ENCODE measurements at regions not wholly inside any gene's neighbourhood (a gene's known extent, or its start where the extent isn't known, plus 50 kb on each side); places are given as distances from the start of the nearest gene placed in this dataset.
"Not testable (repeated sequence)": the region's sequence is repeated elsewhere in the genome, so short reads cannot be mapped to it uniquely, and the experiment has no call there.

- no peak for DNase-seq
Measured at GRCh38 chr2:41180387-41180786, 728.5 kb upstream of the SLC8A1 start.

GRCh38 chr2:41182961-41183360, 731.1 kb upstream of the SLC8A1 start:
- DNase-seq: no peak

- DNase-seq: no peak
Measured at GRCh38 chr2:41187376-41188122, 735.7 kb upstream of the SLC8A1 start.

GRCh38 chr2:41194230-41194629, 742.3 kb upstream of the SLC8A1 start:
- DNase-seq: no peak

- no peak for DNase-seq
Measured at GRCh38 chr2:41197781-41198180, 745.9 kb upstream of the SLC8A1 start.

GRCh38 chr2:41199334-41199733, 747.4 kb upstream of the SLC8A1 start:
- no peak for DNase-seq

GRCh38 chr2:41204315-41204714, 752.4 kb upstream of the SLC8A1 start:
- no peak for DNase-seq

- DNase-seq: no peak
Measured at GRCh38 chr2:41206004-41206403, 754.1 kb upstream of the SLC8A1 start.

GRCh38 chr2:41207578-41207977, 755.7 kb upstream of the SLC8A1 start:
- no peak for DNase-seq

- not testable (repeated sequence) for DNase-seq
Measured at GRCh38 chr2:41210030-41210429, 758.1 kb upstream of the SLC8A1 start.

- no peak for DNase-seq
Measured at GRCh38 chr2:41216978-41217377, 765.1 kb upstream of the SLC8A1 start.

- DNase-seq: no peak
Measured at GRCh38 chr2:41222593-41222992, 770.7 kb upstream of the SLC8A1 start.

- no peak for DNase-seq
Measured at GRCh38 chr2:41234093-41234492, 782.2 kb upstream of the SLC8A1 start.

- no peak for DNase-seq
Measured at GRCh38 chr2:41241325-41242000, 789.6 kb upstream of the SLC8A1 start.

GRCh38 chr2:41242001-41242331, 790.1 kb upstream of the SLC8A1 start:
- no peak for DNase-seq

GRCh38 chr2:41267929-41268659, 779.7 kb upstream of the PKDCC start:
- no peak for DNase-seq

- no peak for DNase-seq
Measured at GRCh38 chr2:41283079-41283775, 764.6 kb upstream of the PKDCC start.

- DNase-seq: no peak
Measured at GRCh38 chr2:41293491-41293890, 754.3 kb upstream of the PKDCC start.

GRCh38 chr2:41294331-41294730, 753.5 kb upstream of the PKDCC start:
- DNase-seq: no peak

- no peak for DNase-seq
Measured at GRCh38 chr2:41313082-41313481, 734.7 kb upstream of the PKDCC start.

GRCh38 chr2:41314511-41315070, 733.2 kb upstream of the PKDCC start:
- DNase-seq: no peak

GRCh38 chr2:41319437-41319836, 728.4 kb upstream of the PKDCC start:
- no peak for DNase-seq

GRCh38 chr2:41320491-41320890, 727.3 kb upstream of the PKDCC start:
- DNase-seq: no peak

Measured in CD4-positive, alpha-beta T cell treated with Interleukin-17A for 4 hours (primary cell).